Frontal cortex (tissue), 3 donors: ENCODE measurements at regions not wholly inside any gene's neighbourhood (a gene's known extent, or its start where the extent isn't known, plus 50 kb on each side); places are given as distances from the start of the nearest gene placed in this dataset.
"Not testable (repeated sequence)": the region's sequence is repeated elsewhere in the genome, so short reads cannot be mapped to it uniquely, and the experiment has no call there.

Source experiments
- DNase-seq, 2 donors: peaks; one replicate each; pipeline ENCODE4 v3.0.0; 2012; ENCODE audit warnings: low spot score in 2 of 2
- FAIRE-seq: peaks from 2 replicates; lab custom pipeline; 2012; peaks lifted over from hg19 to GRCh38; lab: Jason Lieb, UNC
- donor health status: control.
- donor health status: control.
- donor health status: control.

DNA sequence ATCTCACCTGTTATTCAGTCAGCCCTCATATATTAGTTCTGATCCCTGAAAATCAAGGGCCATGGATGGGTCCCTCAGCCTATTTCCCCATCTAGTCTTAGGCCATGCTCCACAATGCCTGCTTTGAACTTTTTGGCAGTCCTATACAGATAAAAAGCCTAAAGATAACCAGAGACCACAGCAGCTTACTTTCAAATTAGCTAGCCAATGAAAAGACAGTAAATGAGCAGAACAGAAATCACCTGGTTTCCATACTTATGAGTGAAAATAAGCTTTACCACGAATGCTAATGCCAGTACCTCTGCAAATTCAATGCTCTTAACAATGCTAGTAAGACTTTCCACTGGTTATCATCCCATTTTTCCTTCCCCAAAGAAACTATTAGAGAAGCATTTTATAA lies 141.6 kb upstream of the SPRED1 start:
- no peak for DNase-seq
- FAIRE-seq = no peak

DNA sequence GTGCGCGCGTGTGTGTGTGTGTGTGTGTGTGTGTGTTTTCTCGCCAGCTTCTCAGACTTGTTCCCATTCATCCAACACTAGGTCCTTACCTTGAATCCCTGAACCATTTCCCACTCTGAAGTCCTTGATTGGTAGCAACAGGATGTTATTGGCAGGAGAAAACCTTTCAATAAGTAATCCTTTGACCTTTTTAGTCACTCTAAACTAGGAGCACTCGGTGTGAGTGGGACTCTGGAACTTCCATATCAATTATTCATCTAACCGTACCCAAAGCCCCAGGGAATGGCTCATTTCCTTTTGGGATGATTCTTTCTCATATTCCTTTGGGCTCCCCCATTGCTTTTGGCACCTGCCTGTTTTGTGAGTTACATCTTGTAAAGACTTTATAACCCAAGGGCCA lies 140.2 kb upstream of the SPRED1 start:
- no peak for FAIRE-seq
- DNase-seq = no peak

DNA sequence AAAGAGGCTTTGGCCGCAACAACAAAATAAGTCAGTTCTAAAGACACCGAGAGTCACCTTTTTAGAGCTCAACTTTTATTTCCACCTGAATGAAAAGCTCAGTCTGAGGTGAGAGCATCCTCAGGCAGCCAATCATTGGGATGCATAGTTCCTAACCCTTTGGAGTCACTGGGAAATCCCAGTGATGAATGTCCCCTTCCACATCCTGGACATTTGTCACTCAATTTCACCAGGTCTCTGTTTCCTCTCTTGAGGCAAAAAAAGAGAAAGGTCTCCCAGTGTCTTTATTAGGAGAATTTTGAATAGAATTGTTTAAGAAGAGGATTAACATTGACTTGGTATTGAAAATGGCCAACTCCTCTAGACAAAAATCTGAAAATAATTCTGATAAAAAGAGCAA lies 137.5 kb upstream of the SPRED1 start:
- DNase-seq (no peak), FAIRE-seq (no peak)

DNA sequence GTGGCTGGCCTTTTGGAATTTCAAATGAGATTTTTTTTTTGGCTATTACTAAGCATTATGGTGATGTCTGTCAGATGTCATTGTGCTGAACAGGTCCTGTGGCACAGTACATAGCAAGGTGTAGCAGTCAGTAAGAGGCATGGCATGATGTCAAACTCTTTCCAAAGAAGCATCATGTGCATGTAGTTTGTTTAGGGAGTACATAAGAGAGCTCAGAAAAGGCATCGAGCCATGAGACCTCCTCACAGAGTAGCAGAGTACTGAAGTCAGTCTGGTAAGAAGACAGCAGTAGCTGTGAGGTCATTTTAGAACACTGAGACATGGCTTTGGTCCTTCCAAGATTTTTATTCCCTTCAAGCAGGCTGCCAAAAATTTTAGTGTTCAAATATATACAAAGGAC lies 134.9 kb upstream of the SPRED1 start:
- DNase-seq (no peak), FAIRE-seq (no peak)

DNA sequence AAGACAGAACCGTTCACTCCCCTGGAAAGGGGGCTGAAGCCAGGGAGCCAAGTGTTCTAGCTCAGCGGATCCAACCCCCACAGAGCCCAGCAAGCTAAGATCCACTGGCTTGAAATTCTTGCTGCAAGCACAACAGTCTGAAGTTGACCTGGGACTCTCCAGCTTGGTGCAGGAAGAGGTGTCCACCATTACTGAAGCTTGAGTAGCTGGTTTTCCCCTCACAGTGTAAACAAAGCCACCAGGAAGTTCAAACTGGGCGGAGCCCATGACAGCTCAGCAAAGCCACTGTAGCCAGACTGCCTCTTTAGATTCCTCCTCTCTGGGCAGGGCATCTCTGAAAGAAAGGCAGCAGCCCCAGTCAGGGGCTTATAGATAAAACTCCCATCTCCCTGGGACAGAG lies 132.8 kb upstream of the SPRED1 start:
- not testable (repeated sequence) for FAIRE-seq, DNase-seq

DNA sequence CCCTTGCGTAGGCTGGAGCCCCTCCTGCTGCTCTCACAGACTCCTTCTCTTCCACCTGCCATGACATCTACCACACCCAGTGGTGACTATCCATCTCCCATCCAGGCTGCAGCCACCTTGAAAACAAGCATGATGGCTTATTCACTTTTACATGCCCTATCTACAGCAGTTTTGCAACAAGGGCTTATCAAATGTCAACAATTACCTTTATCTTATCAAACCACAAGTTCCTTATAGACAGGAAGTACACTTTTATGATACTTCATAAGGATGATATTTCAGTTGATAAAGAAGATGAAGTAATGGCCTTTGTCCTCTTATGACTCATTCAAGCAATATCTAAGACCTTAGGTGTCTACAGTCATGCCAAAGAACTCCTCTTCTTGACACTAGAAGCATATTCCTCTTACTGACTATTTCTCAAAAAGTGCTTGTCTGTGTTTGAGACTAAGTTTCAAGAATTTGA lies 125.3 kb upstream of the SPRED1 start:
- no peak for FAIRE-seq

DNA sequence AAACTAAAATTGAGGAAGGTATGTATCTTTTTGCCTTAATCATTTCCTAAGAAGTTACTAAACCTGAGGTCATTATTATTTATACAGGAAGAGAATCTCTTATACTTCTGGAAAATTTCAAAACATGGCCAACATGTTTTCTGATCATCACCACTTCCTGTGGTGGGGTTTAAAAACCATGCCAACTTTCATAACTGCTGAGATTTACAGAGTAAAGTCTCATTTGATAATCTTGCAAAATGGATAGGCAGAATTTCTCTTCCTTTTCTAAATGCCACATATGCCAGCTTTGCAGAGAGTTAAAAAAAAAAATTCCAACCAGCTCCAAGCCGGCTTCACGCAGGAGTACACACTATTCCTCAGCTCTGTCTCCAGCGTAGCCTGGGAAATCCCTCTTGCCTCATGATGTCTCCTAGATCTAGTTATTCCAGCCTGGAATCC lies 124.3 kb upstream of the SPRED1 start:
- FAIRE-seq (no peak), DNase-seq (no peak)

More for the DNA sequence above, 125.3 kb upstream of the SPRED1 start:
- no peak for DNase-seq

DNA sequence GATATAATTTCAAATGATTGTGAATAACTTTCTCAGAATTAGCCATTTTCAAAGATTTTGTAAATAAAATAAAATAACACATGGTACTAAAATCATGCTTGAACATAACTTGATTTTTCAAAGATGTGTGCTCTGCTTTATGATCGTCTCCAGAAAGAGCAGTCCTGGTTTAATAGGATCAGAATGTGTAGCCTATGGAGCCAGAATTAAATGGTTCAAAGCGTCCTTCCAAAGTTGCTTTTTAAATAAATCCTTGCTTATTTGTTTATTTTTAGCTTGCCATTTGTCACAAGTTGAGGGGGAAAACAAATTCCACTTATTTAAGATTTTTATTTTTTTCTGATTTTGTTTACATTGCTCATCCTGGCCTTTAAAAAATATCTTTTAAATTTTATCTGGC lies 123.7 kb upstream of the SPRED1 start:
- FAIRE-seq = no peak
- DNase-seq = no peak

DNA sequence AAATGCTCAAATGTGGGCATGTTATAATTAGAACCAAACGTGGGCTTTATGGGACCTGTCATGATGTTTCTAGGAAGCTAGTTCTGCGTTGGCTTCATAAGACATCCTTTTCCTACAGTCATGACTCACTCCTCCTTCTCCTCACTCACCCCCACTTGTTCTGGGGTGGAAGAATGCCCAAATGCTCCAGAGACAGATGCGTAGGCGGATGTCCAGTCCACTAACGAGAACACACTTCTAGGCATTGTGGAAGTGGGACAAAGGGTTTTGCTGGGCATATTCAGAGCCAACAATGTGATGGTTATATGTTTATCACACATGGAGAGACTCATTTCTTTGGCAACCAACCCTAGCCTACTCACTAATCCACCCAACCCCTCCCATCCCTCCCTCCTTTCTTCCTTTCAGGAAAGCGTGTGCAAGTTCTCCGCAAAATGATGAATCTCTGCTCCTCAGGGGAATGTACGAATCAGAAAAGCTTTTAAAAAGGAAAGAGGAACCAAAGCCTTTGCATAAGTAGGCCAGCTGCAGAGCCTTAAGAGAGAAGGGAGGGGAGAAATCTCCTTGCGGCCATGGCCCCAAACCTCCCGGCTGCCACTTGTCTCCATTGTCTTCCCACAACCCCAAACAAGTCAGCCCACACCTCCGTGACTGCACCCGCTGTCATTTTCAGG lies 123.0 kb upstream of the SPRED1 start:
- FAIRE-seq = no peak
- DNase-seq = peak; percentile 12 to 29

DNA sequence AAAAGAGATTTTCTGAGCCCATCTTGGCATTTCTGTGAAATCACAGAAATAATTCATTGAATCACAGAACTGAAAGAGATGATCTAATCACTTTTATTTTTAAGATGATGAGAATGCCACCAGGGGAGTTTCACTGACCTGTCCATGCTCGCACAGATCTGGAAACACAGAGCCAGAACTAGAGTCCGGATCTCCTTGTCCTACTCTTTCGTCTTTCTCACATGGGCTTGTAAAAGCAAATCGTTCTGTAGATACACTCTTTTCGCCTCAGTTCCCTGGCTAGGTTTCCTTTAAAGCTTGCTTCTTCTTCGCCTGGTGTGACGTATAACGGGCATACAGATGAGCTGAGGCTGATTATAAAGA lies 122.5 kb upstream of the SPRED1 start:
- DNase-seq (no peak), FAIRE-seq (no peak)

DNA sequence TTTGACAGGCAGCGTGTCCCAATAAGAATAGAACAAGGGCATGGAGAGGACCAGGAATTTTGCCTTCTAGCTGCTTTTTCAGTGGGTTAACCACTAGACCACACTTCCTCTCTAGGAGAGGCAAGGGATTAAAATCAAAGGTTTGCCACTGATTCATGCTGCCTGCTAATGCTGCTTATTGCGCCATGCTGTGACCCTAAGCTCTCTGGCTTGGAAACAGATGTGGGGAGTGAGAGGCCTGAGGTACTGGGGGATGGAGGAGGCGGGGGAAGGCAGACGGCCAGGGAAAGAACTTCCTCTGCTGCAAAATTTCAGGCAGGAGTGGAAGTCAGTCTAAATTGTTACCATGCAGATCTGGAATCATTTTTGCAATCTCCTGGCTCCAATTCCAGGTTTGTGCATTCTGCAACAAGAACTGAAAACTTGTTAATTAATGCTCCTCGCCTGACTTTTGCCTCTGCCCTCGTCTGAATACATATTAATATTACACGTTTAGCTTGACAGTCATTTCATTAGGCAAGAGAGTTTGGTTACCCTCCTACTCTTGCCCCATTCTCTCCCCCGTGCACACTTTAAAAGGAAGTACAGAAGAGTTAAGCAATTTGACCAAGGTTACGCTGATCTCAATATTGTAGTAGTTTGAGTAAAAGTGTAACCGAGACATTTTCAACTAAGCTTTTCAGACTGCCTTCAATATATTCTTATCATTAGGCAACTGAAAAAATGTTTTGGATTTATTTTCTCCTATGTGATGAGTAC lies 121.7 kb upstream of the SPRED1 start:
- FAIRE-seq (no peak), DNase-seq (no peak)

DNA sequence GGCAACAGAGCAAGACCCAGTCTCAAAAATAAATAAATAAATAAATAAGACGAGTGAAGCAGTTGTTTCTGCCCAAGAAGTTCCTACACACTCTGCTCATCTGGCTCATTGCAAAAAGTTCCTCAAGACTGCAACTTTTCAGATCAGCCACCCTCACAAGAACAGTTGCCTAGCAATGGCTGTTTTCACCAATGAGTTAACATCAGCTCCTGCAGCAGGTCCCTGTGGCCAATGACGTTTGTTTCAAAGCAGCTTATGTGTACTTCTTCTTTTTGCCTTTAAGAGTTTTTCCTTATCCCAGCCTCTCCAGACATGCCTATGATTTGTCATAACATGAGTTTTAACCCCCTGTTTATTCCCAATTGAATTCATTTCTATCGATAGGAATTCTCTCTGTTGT lies 118.4 kb upstream of the SPRED1 start:
- no peak for DNase-seq
- FAIRE-seq = no peak

DNA sequence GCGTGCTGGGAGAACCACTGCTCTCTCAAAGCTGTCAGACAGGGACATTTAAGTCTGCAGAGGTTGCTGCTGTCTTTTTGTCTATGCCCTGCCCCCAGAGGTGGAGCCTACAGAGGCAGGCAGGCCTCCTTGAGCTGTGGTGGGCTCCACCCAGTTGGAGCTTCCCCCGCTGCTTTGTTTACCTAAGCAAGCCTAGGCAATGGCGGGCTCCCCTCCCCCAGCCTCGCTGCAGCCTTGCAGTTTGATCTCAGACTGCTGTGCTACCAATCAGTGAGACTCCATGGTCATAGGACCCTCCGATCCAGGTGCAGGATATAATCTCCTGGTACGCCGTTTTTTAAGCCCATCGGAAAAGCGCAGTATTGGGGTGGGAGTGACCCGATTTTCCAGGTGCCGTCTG lies 110.4 kb upstream of the SPRED1 start:
- not testable (repeated sequence) for DNase-seq, FAIRE-seq

DNA sequence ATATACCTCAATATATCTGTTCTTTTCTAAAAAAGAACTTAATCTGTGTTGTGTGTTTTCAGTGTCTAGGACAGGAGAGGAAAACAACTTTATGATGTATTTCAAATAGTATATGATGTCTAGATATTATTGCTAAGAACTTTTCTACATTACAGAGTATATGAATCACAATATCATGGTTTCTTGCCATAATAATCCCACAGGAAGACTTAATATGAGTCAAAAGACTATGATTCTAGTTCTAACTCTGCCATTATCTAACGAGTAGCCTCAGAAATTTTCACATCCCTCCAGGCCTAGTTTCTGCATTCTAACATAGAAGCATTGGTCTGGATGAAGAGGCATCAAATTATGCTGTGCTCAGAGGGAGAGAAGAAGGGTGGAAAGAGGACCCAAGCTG lies 107.7 kb upstream of the SPRED1 start:
- DNase-seq (no peak), FAIRE-seq (no peak)

DNA sequence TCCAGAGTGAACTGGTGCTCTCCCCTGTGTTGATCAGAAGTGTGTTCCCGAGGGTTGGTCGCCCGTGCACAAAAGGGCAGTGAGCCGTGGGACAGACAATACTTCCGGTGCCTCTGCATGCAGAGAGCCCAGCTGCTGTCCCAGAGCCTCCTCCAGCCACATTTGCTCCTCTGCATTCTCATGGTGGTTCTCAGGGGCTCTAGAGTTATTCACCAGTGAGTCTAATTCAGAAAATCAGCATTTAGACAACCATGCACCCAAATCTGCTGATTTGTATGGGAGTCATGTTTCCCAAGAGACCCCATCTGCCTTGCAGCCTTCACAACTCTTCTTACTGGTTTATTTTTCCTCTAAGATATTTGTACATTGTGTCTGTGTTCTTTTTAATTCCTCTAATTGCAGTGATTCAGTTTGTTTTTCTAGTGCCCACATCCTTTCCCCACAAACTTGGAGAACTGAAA lies 107.0 kb upstream of the SPRED1 start:
- DNase-seq = no peak
- no peak for FAIRE-seq

DNA sequence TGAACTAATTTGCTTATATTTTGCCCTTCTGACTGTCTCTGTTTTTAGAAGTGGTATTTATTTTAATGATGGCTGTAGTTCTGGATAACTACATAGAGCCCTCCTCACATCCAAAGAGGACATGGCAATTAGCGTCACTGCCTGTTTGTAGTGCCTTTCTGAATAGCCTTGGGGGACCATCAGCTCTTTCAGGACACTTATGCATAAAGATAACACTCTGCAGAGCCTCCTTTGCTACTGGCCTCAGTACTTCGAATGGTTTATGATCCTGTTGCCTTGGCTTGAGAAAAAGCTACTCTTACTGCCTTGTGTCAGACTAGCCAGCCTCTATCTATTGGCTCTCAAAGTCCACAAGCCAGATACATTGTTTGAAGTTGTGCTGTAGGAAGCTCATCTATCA lies 105.4 kb upstream of the SPRED1 start:
- DNase-seq = no peak
- FAIRE-seq = no peak

DNA sequence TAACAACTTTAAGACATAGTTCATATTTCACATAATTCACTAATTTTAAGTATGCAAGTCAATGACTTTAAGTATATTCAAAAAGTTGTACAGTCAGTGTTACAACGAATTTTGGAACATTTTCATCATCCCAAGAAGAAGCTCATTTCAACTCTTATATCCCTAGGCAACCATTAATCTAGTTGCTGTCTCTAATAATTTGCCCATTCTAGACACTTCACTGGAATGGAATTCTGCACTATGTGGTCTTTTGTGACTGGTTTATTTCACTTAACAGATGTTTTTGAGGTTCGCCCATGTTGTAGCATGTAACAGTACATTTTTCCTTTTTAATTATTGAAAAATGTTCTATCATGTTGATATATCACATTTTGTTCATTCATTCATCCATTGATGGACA lies 104.2 kb upstream of the SPRED1 start:
- FAIRE-seq (no peak), DNase-seq (no peak)

DNA sequence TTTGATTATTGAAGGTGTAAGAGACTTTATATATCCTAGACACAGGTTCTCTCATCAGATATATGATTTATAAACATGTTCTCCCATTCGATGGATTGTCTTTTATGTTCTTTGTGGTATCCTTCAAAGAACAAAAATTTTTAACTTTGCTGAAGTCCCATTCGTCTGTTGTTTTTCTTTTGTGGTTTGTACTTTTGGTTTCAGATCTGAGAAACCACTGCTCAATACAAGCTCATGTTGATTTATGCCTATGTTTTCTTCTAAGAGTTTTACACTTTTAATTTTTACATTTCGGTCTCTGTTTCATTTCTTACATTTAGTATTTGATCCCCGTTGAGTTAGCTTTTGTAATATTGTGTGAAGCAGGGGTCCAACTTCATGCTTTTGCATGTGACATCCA lies 103.3 kb upstream of the SPRED1 start:
- FAIRE-seq (no peak), DNase-seq (no peak)

DNA sequence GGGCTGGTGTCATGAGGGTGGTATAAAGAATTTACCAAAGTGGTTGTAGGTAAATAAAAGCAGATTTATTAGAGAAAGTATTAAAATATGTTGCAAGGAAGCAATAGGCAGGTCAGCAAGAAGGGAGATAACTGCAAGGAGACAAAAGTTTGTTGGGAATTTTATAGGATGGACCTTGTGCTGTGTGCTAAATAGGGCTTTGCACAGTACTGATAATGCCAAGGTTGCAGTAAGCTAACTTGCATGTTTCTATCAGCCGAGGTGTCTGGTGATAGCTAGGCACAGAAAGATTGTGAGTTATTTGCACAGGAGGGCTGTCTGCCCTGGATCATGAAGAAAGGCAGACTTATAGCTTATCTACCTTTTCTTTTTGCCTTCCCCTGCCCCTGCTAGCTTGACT lies 102.5 kb upstream of the SPRED1 start:
- DNase-seq (no peak), FAIRE-seq (no peak)

DNA sequence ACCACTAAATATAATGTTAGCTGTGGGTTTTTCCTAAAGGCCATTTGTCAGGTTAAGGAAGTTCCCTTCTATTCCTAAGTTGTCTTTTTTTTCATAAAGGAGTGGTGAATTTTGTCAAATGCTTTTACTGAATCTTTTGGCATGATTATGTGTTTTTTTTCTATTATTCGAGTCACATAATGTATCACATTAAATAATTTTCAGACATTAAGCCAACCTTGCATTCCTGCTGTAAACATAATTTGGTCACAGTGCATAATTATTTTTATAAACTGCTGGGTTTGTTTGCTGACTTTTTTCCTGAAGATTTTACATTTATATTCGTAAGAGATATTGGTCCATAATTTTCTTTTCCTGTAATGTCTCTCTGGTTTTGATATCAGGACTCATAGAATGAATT lies 101.8 kb upstream of the SPRED1 start:
- FAIRE-seq = no peak
- DNase-seq = no peak

DNA sequence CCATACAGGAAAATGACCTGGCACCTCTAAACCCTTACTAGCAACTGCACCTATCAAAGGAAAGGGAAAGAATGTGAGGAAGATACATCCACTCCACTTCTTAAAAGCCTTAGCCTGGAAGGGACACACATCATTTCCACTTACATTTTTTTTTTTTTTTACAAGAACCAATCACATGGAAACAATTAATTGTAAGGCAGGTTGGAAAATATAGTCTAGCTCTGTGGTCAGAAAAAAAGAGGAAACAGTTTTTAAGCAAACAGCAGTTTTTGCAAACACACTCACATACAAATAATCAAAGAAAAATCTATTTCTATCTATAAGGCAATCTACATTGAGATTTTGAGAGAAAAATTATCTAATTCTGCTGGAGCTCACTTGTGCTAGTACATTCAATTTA lies 98.9 kb upstream of the SPRED1 start:
- FAIRE-seq (no peak), DNase-seq (no peak)

DNA sequence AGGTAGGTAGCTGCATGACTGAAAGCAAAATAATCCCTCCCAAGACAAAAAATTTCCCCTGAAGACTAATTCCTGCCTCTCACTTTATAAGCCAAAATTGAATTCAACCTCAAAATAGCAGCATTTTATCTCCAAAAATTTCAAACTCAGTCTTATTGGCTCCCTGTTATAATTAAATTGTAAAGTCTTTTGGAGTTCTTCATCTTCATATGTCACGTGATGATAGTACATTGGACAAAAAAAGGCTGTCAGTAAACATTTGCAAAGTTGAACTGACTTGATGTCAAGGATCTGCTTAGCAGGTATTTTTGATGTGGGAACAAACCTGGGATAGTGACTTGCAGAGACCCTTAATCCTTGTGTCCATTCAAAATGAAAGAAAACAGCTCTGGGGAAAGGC lies 98.4 kb upstream of the SPRED1 start:
- FAIRE-seq (no peak), DNase-seq (no peak)
